WTC11 (cell line): ENCODE measurements at regions not wholly inside any gene's neighbourhood (a gene's known extent, or its start where the extent isn't known, plus 50 kb on each side); places are given as distances from the start of the nearest gene placed in this dataset.

Source experiments
- CTCF ChIP-seq: fragments of 200-600 bp; IDR thresholded peaks from 2 replicates; pipeline ENCODE4 v1.8.0; 2022; ENCODE audit warnings: antibody characterized with exemption
- E2F4 ChIP-seq: sonication (generic); formaldehyde crosslinking; IDR thresholded peaks from 2 replicates; pipeline ENCODE4 v1.8.1; 2022; ENCODE audit warnings: low read depth, mild to moderate bottlenecking, moderate library complexity, missing genetic modification reagents, borderline replicate concordance
- HMGXB4 ChIP-seq: sonication (generic); formaldehyde crosslinking; IDR thresholded peaks from 2 replicates; pipeline ENCODE4 v1.8.1; 2023; ENCODE audit warnings: mild to moderate bottlenecking, moderate library complexity, missing genetic modification reagents
- ZSCAN18 ChIP-seq: fragments of 250-450 bp; sonication (Bioruptor Pico); IDR thresholded peaks from 2 replicates; pipeline ENCODE4 v2.1.2; 2022; ENCODE audit warnings: mild to moderate bottlenecking, moderate library complexity

- TF ChIP-seq HMGXB4 (no peak), CTCF (no peak), E2F4 (CRISPR knock-in tag) (no peak), ZSCAN18 (no peak)
Measured at GRCh38 chr12:13537623-13538022, 341.1 kb downstream of the EMP1 start.
